ENCODE measurements at regions not wholly inside any gene's neighbourhood (a gene's known extent, or its start where the extent isn't known, plus 50 kb on each side); places are given as distances from the start of the nearest gene placed in this dataset.

- TF ChIP-seq POLR2A (IDR thresholded peaks at IDR 0.05): no peak
- TF ChIP-seq CTCF (IDR thresholded peaks at IDR 0.05): no peak
Observed at GRCh38 chrX:34716302-34716701, 59.2 kb upstream of the TMEM47 start.
